Endothelial cell of umbilical vein (primary cell): ENCODE measurements at regions not wholly inside any gene's neighbourhood (a gene's known extent, or its start where the extent isn't known, plus 50 kb on each side); places are given as distances from the start of the nearest gene placed in this dataset.

ENCODE experiments used
- CTCF ChIP-seq, 2 donors: IDR thresholded peaks; 1 replicate in 1 of 2; 2 replicates in 1 of 2; pipeline ENCODE4 v1.5.1; 2011; ENCODE audit warnings: low read length in 2 of 2, mild to moderate bottlenecking in 2 of 2, moderate library complexity in 2 of 2, control low read depth in 1 of 2, inconsistent platforms in 1 of 2, low read depth in 1 of 2; ENCODE audit not compliant: insufficient read depth in 1 of 2; ENCODE audit errors: extremely low read depth in 1 of 2
- EZH2 ChIP-seq: IDR thresholded peaks from 2 replicates; pipeline ENCODE4 v1.6.1; 2012; ENCODE audit warnings: borderline replicate concordance, low read depth, mild to moderate bottlenecking, moderate library complexity, low read length, inconsistent platforms; ENCODE audit not compliant: severe bottlenecking
- GATA2 ChIP-seq: IDR thresholded peaks from 2 replicates; pipeline ENCODE4 v1.7.0; 2011; ENCODE audit warnings: low read depth, mild to moderate bottlenecking, moderate library complexity, mixed read lengths, low read length; ENCODE audit not compliant: insufficient read length, insufficient read depth
- JUN ChIP-seq: IDR thresholded peaks from 2 replicates; pipeline ENCODE4 v1.6.1; 2011; ENCODE audit warnings: borderline replicate concordance, low read depth; ENCODE audit not compliant: insufficient read length, insufficient read depth
- MAX ChIP-seq: IDR thresholded peaks from 2 replicates; pipeline ENCODE4 v1.6.1; 2011; ENCODE audit not compliant: insufficient read depth, insufficient read length
- POLR2A ChIP-seq: IDR thresholded peaks from 2 replicates; pipeline ENCODE4 v1.6.1; 2012; ENCODE audit warnings: low read depth, mild to moderate bottlenecking, control low read depth, low read length
- POLR2AphosphoS5 ChIP-seq: IDR thresholded peaks from 2 replicates; pipeline ENCODE4 v1.6.1; 2012; ENCODE audit warnings: low read depth, mild to moderate bottlenecking, control low read depth, low read length, moderate library complexity; ENCODE audit not compliant: insufficient read depth

- no peak for TF ChIP-seq CTCF (IDR thresholded peaks at IDR 0.05; ENCODE audit: extremely low read depth in 1 of 2, insufficient read depth in 1 of 2, low read depth in 1 of 2, low read length in 2 of 2)
- no peak for TF ChIP-seq POLR2A
- no peak for TF ChIP-seq EZH2
- no peak for TF ChIP-seq POLR2AphosphoS5
- no peak for TF ChIP-seq GATA2
- no peak for TF ChIP-seq MAX
- no peak for TF ChIP-seq JUN
Measured at GRCh38 chr4:175407926-175408325, 404.1 kb downstream of the GPM6A start.
